Endothelial cell of umbilical vein (primary cell): ENCODE measurements at regions not wholly inside any gene's neighbourhood (a gene's known extent, or its start where the extent isn't known, plus 50 kb on each side); places are given as distances from the start of the nearest gene placed in this dataset.

Experiments
- EZH2 ChIP-seq: IDR thresholded peaks from 2 replicates; pipeline ENCODE4 v1.6.1; 2012; ENCODE audit warnings: borderline replicate concordance, low read depth, mild to moderate bottlenecking, moderate library complexity, low read length, inconsistent platforms; ENCODE audit not compliant: severe bottlenecking
- FOS ChIP-seq: IDR thresholded peaks from 2 replicates; pipeline ENCODE4 v1.6.1; 2011; ENCODE audit warnings: mild to moderate bottlenecking, low read length, moderate library complexity, borderline replicate concordance; ENCODE audit not compliant: insufficient read depth
- POLR2A ChIP-seq: IDR thresholded peaks from 2 replicates; pipeline ENCODE4 v1.6.1; 2012; ENCODE audit warnings: low read depth, mild to moderate bottlenecking, control low read depth, low read length
- POLR2AphosphoS5 ChIP-seq: IDR thresholded peaks from 2 replicates; pipeline ENCODE4 v1.6.1; 2012; ENCODE audit warnings: low read depth, mild to moderate bottlenecking, control low read depth, low read length, moderate library complexity; ENCODE audit not compliant: insufficient read depth
- TF ChIP-seq, protein P1 (sequence below), 2 donors: IDR thresholded peaks; 1 replicate in 1 of 2; 2 replicates in 1 of 2; pipeline ENCODE4 v1.5.1; 2011; ENCODE audit warnings: low read length in 2 of 2, mild to moderate bottlenecking in 2 of 2, moderate library complexity in 2 of 2, control low read depth in 1 of 2, inconsistent platforms in 1 of 2, low read depth in 1 of 2; ENCODE audit not compliant: insufficient read depth in 1 of 2; ENCODE audit errors: extremely low read depth in 1 of 2
- TF ChIP-seq, protein P2 (sequence below): IDR thresholded peaks from 2 replicates; pipeline ENCODE4 v1.6.1; 2011; ENCODE audit not compliant: insufficient read depth, insufficient read length

DNA sequence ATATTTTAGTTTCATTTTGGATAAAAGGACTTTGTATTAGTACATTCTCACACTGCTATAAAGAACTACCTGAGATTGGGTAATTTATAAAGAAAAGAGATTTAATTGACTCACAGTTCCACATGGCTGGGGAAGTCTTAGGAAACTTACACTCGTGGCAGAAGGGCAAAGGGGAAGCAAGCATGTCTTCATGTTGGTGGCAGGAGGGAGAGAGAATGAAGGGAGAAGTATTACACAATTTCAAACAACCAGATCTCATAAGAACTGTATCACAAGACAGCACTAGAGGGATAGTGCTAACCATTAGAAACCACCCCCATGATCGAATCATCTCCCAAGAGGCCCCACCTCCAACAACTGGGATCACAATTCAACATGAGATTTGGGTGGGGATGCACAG, 142.9 kb downstream of the USP31 start:
- TF ChIP-seq, protein P1, sequence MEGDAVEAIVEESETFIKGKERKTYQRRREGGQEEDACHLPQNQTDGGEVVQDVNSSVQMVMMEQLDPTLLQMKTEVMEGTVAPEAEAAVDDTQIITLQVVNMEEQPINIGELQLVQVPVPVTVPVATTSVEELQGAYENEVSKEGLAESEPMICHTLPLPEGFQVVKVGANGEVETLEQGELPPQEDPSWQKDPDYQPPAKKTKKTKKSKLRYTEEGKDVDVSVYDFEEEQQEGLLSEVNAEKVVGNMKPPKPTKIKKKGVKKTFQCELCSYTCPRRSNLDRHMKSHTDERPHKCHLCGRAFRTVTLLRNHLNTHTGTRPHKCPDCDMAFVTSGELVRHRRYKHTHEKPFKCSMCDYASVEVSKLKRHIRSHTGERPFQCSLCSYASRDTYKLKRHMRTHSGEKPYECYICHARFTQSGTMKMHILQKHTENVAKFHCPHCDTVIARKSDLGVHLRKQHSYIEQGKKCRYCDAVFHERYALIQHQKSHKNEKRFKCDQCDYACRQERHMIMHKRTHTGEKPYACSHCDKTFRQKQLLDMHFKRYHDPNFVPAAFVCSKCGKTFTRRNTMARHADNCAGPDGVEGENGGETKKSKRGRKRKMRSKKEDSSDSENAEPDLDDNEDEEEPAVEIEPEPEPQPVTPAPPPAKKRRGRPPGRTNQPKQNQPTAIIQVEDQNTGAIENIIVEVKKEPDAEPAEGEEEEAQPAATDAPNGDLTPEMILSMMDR (IDR thresholded peaks at IDR 0.05; ENCODE audit: extremely low read depth in 1 of 2, insufficient read depth in 1 of 2, low read depth in 1 of 2, low read length in 2 of 2) = no peak
- TF ChIP-seq EZH2 (no peak), POLR2A (no peak), POLR2AphosphoS5 (no peak), FOS (no peak)
- TF ChIP-seq, protein P2, sequence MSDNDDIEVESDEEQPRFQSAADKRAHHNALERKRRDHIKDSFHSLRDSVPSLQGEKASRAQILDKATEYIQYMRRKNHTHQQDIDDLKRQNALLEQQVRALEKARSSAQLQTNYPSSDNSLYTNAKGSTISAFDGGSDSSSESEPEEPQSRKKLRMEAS = no peak
